ENCODE measurements at regions not wholly inside any gene's neighbourhood (a gene's known extent, or its start where the extent isn't known, plus 50 kb on each side); places are given as distances from the start of the nearest gene placed in this dataset.

DNA sequence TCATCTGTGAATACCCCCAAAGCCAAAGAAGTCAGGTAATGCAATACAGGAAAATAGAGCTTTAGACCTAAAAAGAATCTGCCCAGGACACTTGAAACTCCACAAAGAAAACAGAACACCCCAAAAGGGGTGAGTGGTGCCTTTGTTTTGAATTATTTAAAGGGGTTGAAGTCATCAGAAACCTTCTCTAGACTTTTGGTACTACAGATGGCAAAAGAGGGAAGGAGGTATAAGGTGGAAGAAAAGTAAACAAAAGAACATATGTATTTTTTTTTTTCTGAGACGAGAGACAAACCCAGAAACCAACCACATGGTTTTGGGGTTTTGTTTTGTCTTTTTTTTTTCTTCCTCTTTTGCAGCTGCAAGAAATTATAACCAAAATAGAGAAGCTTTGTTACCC, 1477.8 kb downstream of the C4orf33 start:
- Histone ChIP-seq H4K5ac (ENCODE audit: low read depth, low read length) (no peak overlapping the region), H2AK5ac (ENCODE audit: low read depth, low read length) (no peak overlapping the region), H2BK20ac (ENCODE audit: low read depth, low read length) (no peak overlapping the region), H3K23ac (ENCODE audit: low read depth, low read length) (no peak overlapping the region), H3K56ac (ENCODE audit: extremely low read depth, insufficient read depth, low read length) (no peak overlapping the region), H3K4me3 (ENCODE audit: insufficient read depth, low read depth, low read length) (no peak overlapping the region), H3K27me3 (ENCODE audit: control insufficient read depth, insufficient read depth, low read length) (no peaks in the 10 kb centered on the region), H3K9me3 (ENCODE audit: control insufficient read depth, insufficient read depth, low read length) (no peaks in the 10 kb centered on the region), H4K8ac (ENCODE audit: low read depth in 2 of 2, low read length in 2 of 2) (no peak overlapping the region), H3K18ac (ENCODE audit: low read depth, low read length) (no peak overlapping the region), H2BK120ac (ENCODE audit: low read depth, low read length) (no peak overlapping the region), H3K14ac (replicated peaks; ENCODE audit: low read depth, low read length) (no peak overlapping the region), H4K20me1 (ENCODE audit: insufficient read depth, low read length) (no peaks in the 10 kb centered on the region), H3K4me2 (ENCODE audit: low read depth, low read length) (no peak overlapping the region), H2BK15ac (ENCODE audit: low read depth, low read length) (no peak overlapping the region), H3K4ac (ENCODE audit: low read depth, low read length) (no peak overlapping the region), H3K4me1 (ENCODE audit: control insufficient read depth, insufficient read depth, low read length) (no peaks in the 10 kb centered on the region), H2BK5ac (ENCODE audit: low read depth, low read length, poor library complexity, severe bottlenecking) (no peak overlapping the region), H2AFZ (replicated peaks; ENCODE audit: low read length, poor library complexity) (no peak overlapping the region), H3K36me3 (ENCODE audit: control insufficient read depth, insufficient read depth, low read length) (no peaks in the 10 kb centered on the region), H3K9me1 (ENCODE audit: insufficient read depth, low read length) (no peaks in the 10 kb centered on the region), H4K91ac (ENCODE audit: insufficient read depth, low read depth, low read length) (no peak overlapping the region), H3K79me1 (ENCODE audit: low read depth in 1 of 2, low read length in 2 of 2) (no peaks in the 10 kb centered on the region), H3K9ac (ENCODE audit: low read depth, low read length) (no peak overlapping the region), H2AK9ac (replicated peaks; ENCODE audit: low read depth, low read length, poor library complexity) (no peak overlapping the region), H3K27ac (ENCODE audit: insufficient read depth, low read length) (no peak overlapping the region)
- WGBS, 2 experiments (ENCODE audit: extremely low coverage in 2 of 2, insufficient read length in 1 of 2), result no CpG with 5 or more reads among the region's 1 CpG
- no TSS peak for BruUV-seq (replicated peaks)
- DNase-seq (no peak), ATAC-seq (ENCODE audit: low read depth) (no peak)
- POLR2A ChIA-PET (ENCODE audit: unreplicated experiment), result no interaction called here
- CTCF ChIA-PET, result interaction anchor here (0.6 kb wide), 1 partner anchor 166 kb away, joined by 3 read pairs; no protein-coding TSS in a partner anchor
- dilution Hi-C loops (cut with HindIII; ENCODE audit: low sequenced_read_pairs, unreplicated experiment), result no loop called here
- intact Hi-C loops (cut with micrococcal nuclease), result no loop called here
- TF ChIP-seq SMC3 (IDR thresholded peaks at IDR 0.05; ENCODE audit: low read depth, low read length) (no peak), MAFK (IDR thresholded peaks at IDR 0.05; ENCODE audit: low read depth, low read length) (no peak), NFE2L2 (IDR thresholded peaks at IDR 0.05; ENCODE audit: low read depth, low read length) (no peak), RAD21 (IDR thresholded peaks at IDR 0.05; ENCODE audit: low read length) (no peak), MXI1 (IDR thresholded peaks at IDR 0.05; ENCODE audit: borderline replicate concordance, low read depth, low read length) (no peak), MAZ (IDR thresholded peaks at IDR 0.05; ENCODE audit: borderline replicate concordance, low read depth, low read length) (no peak), CEBPB (IDR thresholded peaks at IDR 0.05; ENCODE audit: low read depth, low read length) (no peak), RCOR1 (IDR thresholded peaks at IDR 0.05; ENCODE audit: insufficient replicate concordance, low read length) (no peak), CHD1 (IDR thresholded peaks at IDR 0.05; ENCODE audit: low read depth, low read length) (no peak), FOS (IDR thresholded peaks at IDR 0.05; ENCODE audit: low read depth, low read length) (no peak), POLR2A (IDR thresholded peaks at IDR 0.05; ENCODE audit: low read depth, low read length) (no peak)
- TF ChIP-seq, protein P1, sequence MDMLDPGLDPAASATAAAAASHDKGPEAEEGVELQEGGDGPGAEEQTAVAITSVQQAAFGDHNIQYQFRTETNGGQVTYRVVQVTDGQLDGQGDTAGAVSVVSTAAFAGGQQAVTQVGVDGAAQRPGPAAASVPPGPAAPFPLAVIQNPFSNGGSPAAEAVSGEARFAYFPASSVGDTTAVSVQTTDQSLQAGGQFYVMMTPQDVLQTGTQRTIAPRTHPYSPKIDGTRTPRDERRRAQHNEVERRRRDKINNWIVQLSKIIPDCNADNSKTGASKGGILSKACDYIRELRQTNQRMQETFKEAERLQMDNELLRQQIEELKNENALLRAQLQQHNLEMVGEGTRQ (IDR thresholded peaks at IDR 0.05; ENCODE audit: low read depth, low read length), result no peak
- in situ Hi-C loops (cut with MboI; ENCODE audit: low sequenced_read_pairs), result no loop called here

All from IMR-90 (cell line).